ENCODE measurements at regions not wholly inside any gene's neighbourhood (a gene's known extent, or its start where the extent isn't known, plus 50 kb on each side); places are given as distances from the start of the nearest gene placed in this dataset.

GRCh38 chr4:175871774-175872405 is 59.8 kb upstream of the GPM6A start:
- TF ChIP-seq, protein P1, sequence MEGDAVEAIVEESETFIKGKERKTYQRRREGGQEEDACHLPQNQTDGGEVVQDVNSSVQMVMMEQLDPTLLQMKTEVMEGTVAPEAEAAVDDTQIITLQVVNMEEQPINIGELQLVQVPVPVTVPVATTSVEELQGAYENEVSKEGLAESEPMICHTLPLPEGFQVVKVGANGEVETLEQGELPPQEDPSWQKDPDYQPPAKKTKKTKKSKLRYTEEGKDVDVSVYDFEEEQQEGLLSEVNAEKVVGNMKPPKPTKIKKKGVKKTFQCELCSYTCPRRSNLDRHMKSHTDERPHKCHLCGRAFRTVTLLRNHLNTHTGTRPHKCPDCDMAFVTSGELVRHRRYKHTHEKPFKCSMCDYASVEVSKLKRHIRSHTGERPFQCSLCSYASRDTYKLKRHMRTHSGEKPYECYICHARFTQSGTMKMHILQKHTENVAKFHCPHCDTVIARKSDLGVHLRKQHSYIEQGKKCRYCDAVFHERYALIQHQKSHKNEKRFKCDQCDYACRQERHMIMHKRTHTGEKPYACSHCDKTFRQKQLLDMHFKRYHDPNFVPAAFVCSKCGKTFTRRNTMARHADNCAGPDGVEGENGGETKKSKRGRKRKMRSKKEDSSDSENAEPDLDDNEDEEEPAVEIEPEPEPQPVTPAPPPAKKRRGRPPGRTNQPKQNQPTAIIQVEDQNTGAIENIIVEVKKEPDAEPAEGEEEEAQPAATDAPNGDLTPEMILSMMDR (IDR thresholded peaks at IDR 0.05; ENCODE audit: insufficient read depth, low read length, severe bottlenecking), result no peak
- H3K36me3 ChIP-seq (ENCODE audit: control insufficient read depth, insufficient read depth, low read length), result no peaks in the 10 kb centered on the region
- no peaks in the 10 kb centered on the region for H3K27me3 ChIP-seq (ENCODE audit: control insufficient read depth, insufficient read depth, low read length)
- H3K4me3 ChIP-seq (ENCODE audit: low read depth, low read length), result no peak overlapping the region
- DNase-seq (ENCODE audit: low read depth) (no peak), FAIRE-seq (no peak)

DNA sequence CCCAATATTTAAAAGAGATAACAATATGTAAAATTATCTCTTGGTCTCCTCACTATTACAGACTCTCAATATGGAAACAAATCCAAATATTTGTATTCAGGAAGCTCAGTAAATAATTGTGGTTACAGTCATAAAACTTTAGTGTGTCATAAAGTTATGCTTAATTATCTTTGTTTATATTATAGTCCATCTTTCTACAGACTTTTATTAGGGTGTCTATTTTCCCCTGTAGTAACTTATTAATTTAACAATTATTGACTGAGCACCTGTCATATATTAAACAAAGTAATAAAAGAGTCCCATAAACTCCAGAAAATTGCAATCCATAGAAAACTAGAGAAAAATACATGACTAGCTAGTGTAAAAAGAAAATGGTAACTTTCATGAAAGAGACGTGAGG is 61.6 kb upstream of the GPM6A start:
- FAIRE-seq, result no peak
- Histone ChIP-seq H3K36me3 (ENCODE audit: control insufficient read depth, insufficient read depth, low read length) (no peaks in the 10 kb centered on the region), H3K4me3 (ENCODE audit: low read depth, low read length) (no peak overlapping the region), H3K27me3 (ENCODE audit: control insufficient read depth, insufficient read depth, low read length) (no peaks in the 10 kb centered on the region)
- DNase-seq (ENCODE audit: low read depth), result no peak
- TF ChIP-seq, protein P1 (IDR thresholded peaks at IDR 0.05; ENCODE audit: insufficient read depth, low read length, severe bottlenecking), result no peak

DNA sequence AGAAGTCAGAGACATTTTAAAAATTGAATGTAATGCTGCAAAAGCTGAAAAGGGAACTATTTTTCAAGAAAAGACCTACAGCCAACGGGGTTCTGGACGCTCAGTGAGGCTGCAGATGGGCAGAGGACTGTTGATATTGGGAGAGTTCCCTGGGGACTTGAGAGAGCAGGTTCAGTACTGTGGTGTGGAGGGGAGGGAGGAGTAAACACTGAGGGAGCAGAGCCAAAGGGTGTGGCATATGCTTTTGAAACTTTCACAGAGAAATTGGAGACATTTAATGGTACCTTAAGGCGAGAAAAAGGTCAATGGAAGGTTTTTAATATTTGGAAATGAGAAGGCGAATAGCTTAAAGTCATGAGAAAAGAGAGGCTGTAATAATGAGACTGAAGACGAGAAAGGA is 62.2 kb upstream of the GPM6A start:
- no peak overlapping the region for H3K4me3 ChIP-seq (ENCODE audit: low read depth, low read length)
- TF ChIP-seq, protein P1 (IDR thresholded peaks at IDR 0.05; ENCODE audit: insufficient read depth, low read length, severe bottlenecking), result no peak
- no peak for DNase-seq (ENCODE audit: low read depth)
- FAIRE-seq, result no peak
- H3K27me3 ChIP-seq (ENCODE audit: control insufficient read depth, insufficient read depth, low read length), result no peaks in the 10 kb centered on the region
- H3K36me3 ChIP-seq (ENCODE audit: control insufficient read depth, insufficient read depth, low read length), result no peaks in the 10 kb centered on the region

GRCh38 chr4:175875993-175876771 is 64.1 kb upstream of the GPM6A start:
- no peaks in the 10 kb centered on the region for H3K27me3 ChIP-seq (ENCODE audit: control insufficient read depth, insufficient read depth, low read length)
- DNase-seq (ENCODE audit: low read depth), result no peak
- TF ChIP-seq, protein P1 (IDR thresholded peaks at IDR 0.05; ENCODE audit: insufficient read depth, low read length, severe bottlenecking), result no peak
- no peak overlapping the region for H3K4me3 ChIP-seq (ENCODE audit: low read depth, low read length)
- H3K36me3 ChIP-seq (ENCODE audit: control insufficient read depth, insufficient read depth, low read length), result no peaks in the 10 kb centered on the region
- FAIRE-seq, result no peak

DNA sequence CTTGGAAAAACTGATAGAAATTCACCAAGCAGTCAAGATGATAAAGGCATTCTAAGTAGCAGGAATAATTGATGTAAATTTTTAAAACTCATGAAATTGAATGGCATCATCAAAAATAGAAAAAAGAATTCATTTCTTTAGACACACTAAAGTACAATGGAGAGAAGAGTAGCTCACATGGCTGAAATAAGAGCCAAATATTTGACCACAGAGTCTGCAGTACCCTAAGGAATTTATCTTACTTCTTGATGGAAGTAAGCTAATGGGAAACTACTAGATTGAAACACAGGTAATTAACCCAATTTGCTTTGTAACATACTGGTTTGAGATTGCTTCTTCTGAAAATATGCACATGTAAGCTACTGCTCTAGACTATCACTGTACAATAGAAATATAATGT is 70.8 kb upstream of the GPM6A start:
- FAIRE-seq, result no peak
- Histone ChIP-seq H3K27me3 (ENCODE audit: control insufficient read depth, insufficient read depth, low read length) (no peaks in the 10 kb centered on the region), H3K36me3 (ENCODE audit: control insufficient read depth, insufficient read depth, low read length) (no peaks in the 10 kb centered on the region), H3K4me3 (ENCODE audit: low read depth, low read length) (no peak overlapping the region)
- TF ChIP-seq, protein P1 (IDR thresholded peaks at IDR 0.05; ENCODE audit: insufficient read depth, low read length, severe bottlenecking), result no peak
- DNase-seq (ENCODE audit: low read depth), result no peak

Measured in bronchial epithelial cell (primary cell).